GM12865 (cell line): ENCODE measurements at regions not wholly inside any gene's neighbourhood (a gene's known extent, or its start where the extent isn't known, plus 50 kb on each side); places are given as distances from the start of the nearest gene placed in this dataset.
"Not testable (repeated sequence)": the region's sequence is repeated elsewhere in the genome, so short reads cannot be mapped to it uniquely, and the experiment has no call there.

Source experiments
- DNase-seq: peaks from one replicate; pipeline ENCODE4 v3.0.0; 2010; ENCODE audit warnings: low read depth
- H3K4me3 ChIP-seq: 2 replicates; pipeline ENCODE4 v1.5.1; 2011; ENCODE audit warnings: mild to moderate bottlenecking, low read depth, low read length, control low read depth
- CTCF ChIP-seq: IDR thresholded peaks from 2 replicates; pipeline ENCODE4 v1.5.1; 2011; ENCODE audit warnings: low read length, control low read depth, low read depth, inconsistent platforms; ENCODE audit not compliant: insufficient read depth; ENCODE audit errors: missing control alignments

GRCh38 chr1:70504176-70504820 is 93.2 kb downstream of the CTH start:
- DNase-seq = peak; percentile 87
- H3K4me3 ChIP-seq = no peak overlapping the region
- no peak for TF ChIP-seq CTCF

DNA sequence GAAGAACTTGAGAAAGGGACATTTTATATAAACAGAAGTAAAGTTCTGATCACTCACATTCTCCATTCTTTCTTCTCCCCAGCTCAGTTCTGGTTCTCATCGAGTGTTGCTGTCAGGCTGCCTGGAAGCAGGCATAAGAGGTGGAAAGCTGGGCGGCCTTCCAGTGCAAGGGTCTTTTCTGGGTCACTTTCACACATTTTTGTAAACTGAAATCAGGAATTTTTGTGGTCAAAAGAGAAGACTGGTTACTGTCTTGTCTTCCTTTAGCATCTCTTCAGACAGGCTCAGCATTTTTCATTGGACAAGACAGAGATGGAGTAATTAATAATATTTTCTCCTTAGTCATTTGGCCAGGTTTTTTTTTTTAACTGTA is 93.7 kb downstream of the CTH start:
- no peak overlapping the region for H3K4me3 ChIP-seq
- TF ChIP-seq CTCF = no peak
- DNase-seq = peak; percentile 26

DNA sequence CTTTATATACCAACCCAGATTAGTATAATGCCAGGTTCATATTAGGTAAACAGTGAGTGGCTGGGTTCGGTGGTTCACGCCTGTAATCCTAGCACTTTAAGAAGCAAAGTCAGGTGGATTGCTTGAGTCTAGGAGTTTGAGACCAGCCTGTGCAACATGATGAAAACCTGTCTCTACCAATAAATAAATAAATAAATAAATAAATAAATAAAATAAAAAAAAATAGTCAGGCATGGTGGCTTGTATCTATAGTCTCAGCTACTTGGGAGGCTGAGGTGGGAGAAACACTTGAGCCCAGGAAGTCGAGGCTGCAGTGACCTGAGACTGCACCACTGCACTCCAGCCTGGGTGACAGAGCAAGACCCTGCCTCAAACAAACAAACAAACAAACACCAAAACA is 96.9 kb downstream of the CTH start:
- not testable (repeated sequence) for DNase-seq, H3K4me3 ChIP-seq

- H3K4me3 ChIP-seq = no peak overlapping the region
- peak; percentile 73 for DNase-seq
Measured at GRCh38 chr1:70509996-70510876, 99.2 kb downstream of the CTH start.

GRCh38 chr1:70517444-70517843 is 106.4 kb downstream of the CTH start:
- TF ChIP-seq CTCF = no peak
- peak overlapping the region; percentile 35 for H3K4me3 ChIP-seq
- DNase-seq = peak; percentile 45

More at GRCh38 chr1:70509996-70510876, 99.2 kb downstream of the CTH start:
- TF ChIP-seq CTCF = peak; percentile 52

GRCh38 chr1:70518106-70518505 is 107.0 kb downstream of the CTH start:
- no peak overlapping the region for H3K4me3 ChIP-seq
- TF ChIP-seq CTCF = no peak
- no peak for DNase-seq

- H3K4me3 ChIP-seq = no peak overlapping the region
- DNase-seq = peak; percentile 38
- TF ChIP-seq CTCF = peak; percentile 68
Measured at GRCh38 chr1:70528590-70529333, 117.7 kb downstream of the CTH start.
